ENCODE measurements at regions not wholly inside any gene's neighbourhood (a gene's known extent, or its start where the extent isn't known, plus 50 kb on each side); places are given as distances from the start of the nearest gene placed in this dataset.

GRCh38 chr3:27847697-27848096, 125.6 kb upstream of the EOMES start:
- TF ChIP-seq CEBPB (IDR thresholded peaks at IDR 0.05; ENCODE audit: low read depth), result no peak
- TF ChIP-seq SIN3A (IDR thresholded peaks at IDR 0.05; ENCODE audit: low read depth), result no peak
- no peak for TF ChIP-seq JUND (IDR thresholded peaks at IDR 0.05)
- no peak for TF ChIP-seq CBX3 (IDR thresholded peaks at IDR 0.05; ENCODE audit: low read depth)
